ENCODE measurements at regions not wholly inside any gene's neighbourhood (a gene's known extent, or its start where the extent isn't known, plus 50 kb on each side); places are given as distances from the start of the nearest gene placed in this dataset.

DNA sequence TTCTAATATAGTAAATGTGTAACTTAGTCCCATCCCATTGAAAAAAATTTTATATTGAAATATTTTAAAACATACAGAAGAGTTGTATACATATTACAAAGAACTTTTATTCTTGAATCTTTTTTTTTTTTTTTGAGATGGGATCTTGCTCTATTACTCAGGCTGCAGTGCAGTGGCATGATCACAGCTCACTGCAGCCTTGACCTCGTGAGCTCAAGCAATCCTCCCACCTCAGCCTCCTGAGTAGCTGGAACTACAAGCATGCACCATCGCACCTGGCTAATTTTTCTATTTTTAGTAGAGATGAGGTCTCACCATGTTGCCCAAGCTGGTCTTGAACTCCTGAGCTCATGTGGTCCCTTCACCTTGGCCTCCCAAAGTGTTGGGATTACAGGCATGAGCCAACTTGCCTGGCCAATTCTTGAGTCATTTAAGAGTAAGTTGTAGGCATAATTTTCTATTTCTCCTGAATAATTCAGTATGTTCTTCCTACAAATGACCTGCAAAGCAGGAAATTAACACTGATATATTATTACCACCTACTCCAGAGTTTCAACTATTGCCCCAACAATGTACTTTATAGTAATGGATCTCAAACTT, 153.0 kb upstream of the BMP4 start:
- Histone ChIP-seq H3K27me3 (ENCODE audit: control insufficient read depth in 2 of 2, insufficient read depth in 2 of 2, low read length in 2 of 2) (no peaks in the 10 kb centered on the region), H3K4me1 (ENCODE audit: control insufficient read depth in 2 of 2, insufficient read depth in 2 of 2, low read length in 2 of 2) (no peaks in the 10 kb centered on the region), H3K9me3 (ENCODE audit: control insufficient read depth in 2 of 3, low read length in 3 of 3) (no peaks in the 10 kb centered on the region), H3K4me3 (ENCODE audit: low read length) (no peak overlapping the region), H3K27ac (ENCODE audit: low read depth, low read length) (no peak overlapping the region), H3K36me3 (ENCODE audit: control insufficient read depth in 2 of 3, insufficient read depth in 3 of 3, low read length in 3 of 3) (no peaks in the 10 kb centered on the region)
- ChIA-PET CTCF (no interaction called here), POLR2A (no interaction called here)
- no peak overlapping the region for H3K27ac Mint-ChIP-seq
- H3K4me1 Mint-ChIP-seq: no peaks in the 10 kb centered on the region
- H3K36me3 Mint-ChIP-seq: no peaks in the 10 kb centered on the region
- intact Hi-C loops (cut with micrococcal nuclease): no loop called here
- peaks cover 0 to 8% (median 3%) of the 10 kb centered on the region in 11 donors for H3K9me3 Mint-ChIP-seq
- H3K27me3 Mint-ChIP-seq: peaks cover 0 to 19% (median 8%) of the 10 kb centered on the region in 5 donors
- no peak overlapping the region for H3K4me3 Mint-ChIP-seq
- DNase-seq (no peak), ATAC-seq (no peak)

- no peak overlapping the region for H3K27ac Mint-ChIP-seq
- no peaks in the 10 kb centered on the region for H3K4me1 Mint-ChIP-seq
- peaks cover 0 to 8% (median 3%) of the 10 kb centered on the region in 11 donors for H3K9me3 Mint-ChIP-seq
- Histone ChIP-seq H3K4me1 (ENCODE audit: control insufficient read depth in 2 of 2, insufficient read depth in 2 of 2, low read length in 2 of 2) (no peaks in the 10 kb centered on the region), H3K4me3 (ENCODE audit: low read length) (no peak overlapping the region), H3K36me3 (ENCODE audit: control insufficient read depth in 2 of 3, insufficient read depth in 3 of 3, low read length in 3 of 3) (no peaks in the 10 kb centered on the region), H3K27ac (ENCODE audit: low read depth, low read length) (no peak overlapping the region), H3K9me3 (ENCODE audit: control insufficient read depth in 2 of 3, low read length in 3 of 3) (no peaks in the 10 kb centered on the region), H3K27me3 (ENCODE audit: control insufficient read depth in 2 of 2, insufficient read depth in 2 of 2, low read length in 2 of 2) (no peaks in the 10 kb centered on the region)
- H3K36me3 Mint-ChIP-seq: no peaks in the 10 kb centered on the region
- no peak overlapping the region for H3K4me3 Mint-ChIP-seq
- peaks cover 0 to 19% (median 8%) of the 10 kb centered on the region in 5 donors for H3K27me3 Mint-ChIP-seq
- no peak for DNase-seq
- intact Hi-C loops (cut with micrococcal nuclease): no loop called here
- CTCF ChIA-PET: no interaction called here
- POLR2A ChIA-PET: no interaction called here
- no peak for ATAC-seq
Measured at GRCh38 chr14:54114941-54115340, 158.3 kb upstream of the BMP4 start.

- POLR2A ChIA-PET: no interaction called here
- Mint-ChIP-seq H3K36me3 (no peaks in the 10 kb centered on the region), H3K4me3 (no peak overlapping the region), H3K27me3 (peaks cover 0 to 14% (median 10%) of the 10 kb centered on the region in 5 donors), H3K27ac (no peak overlapping the region), H3K9me3 (peaks cover 0 to 8% (median 4%) of the 10 kb centered on the region in 11 donors), H3K4me1 (peaks cover 0 to 1% (median 0%) of the 10 kb centered on the region in 7 donors)
- no peak for DNase-seq
- Histone ChIP-seq H3K4me3 (ENCODE audit: low read length) (no peak overlapping the region), H3K4me1 (ENCODE audit: control insufficient read depth in 2 of 2, insufficient read depth in 2 of 2, low read length in 2 of 2) (no peaks in the 10 kb centered on the region), H3K27me3 (ENCODE audit: control insufficient read depth in 2 of 2, insufficient read depth in 2 of 2, low read length in 2 of 2) (no peaks in the 10 kb centered on the region), H3K27ac (ENCODE audit: low read depth, low read length) (no peak overlapping the region), H3K9me3 (ENCODE audit: control insufficient read depth in 2 of 3, low read length in 3 of 3) (no peaks in the 10 kb centered on the region), H3K36me3 (ENCODE audit: control insufficient read depth in 2 of 3, insufficient read depth in 3 of 3, low read length in 3 of 3) (no peaks in the 10 kb centered on the region)
- no peak for ATAC-seq
- CTCF ChIA-PET: no interaction called here
- intact Hi-C loops (cut with micrococcal nuclease): no loop called here
Measured at GRCh38 chr14:54116198-54116885, 159.7 kb upstream of the BMP4 start.

DNA sequence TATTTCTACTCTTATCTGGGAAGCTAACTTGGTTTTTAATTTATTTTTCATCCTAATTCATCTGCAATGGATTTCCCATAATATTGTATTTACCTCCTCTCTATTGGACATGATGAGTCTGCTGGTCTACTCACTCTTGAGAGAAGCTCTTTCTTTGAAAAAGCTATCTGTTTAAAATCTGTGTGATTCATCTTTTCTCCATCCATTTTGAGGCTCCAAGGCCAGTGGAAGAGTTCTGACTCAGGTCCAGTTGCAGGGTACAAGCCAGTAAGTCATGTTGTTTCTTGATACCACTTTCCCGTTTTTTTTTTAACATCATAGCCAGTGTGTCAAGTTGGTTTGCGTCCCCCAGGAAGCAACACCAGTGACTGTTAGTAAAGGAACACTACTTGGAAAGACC, 160.3 kb upstream of the BMP4 start:
- Mint-ChIP-seq H3K4me3 (no peak overlapping the region), H3K36me3 (no peaks in the 10 kb centered on the region), H3K27me3 (peaks cover 0 to 13% (median 9%) of the 10 kb centered on the region in 5 donors), H3K27ac (no peak overlapping the region), H3K9me3 (peaks cover 0 to 8% (median 4%) of the 10 kb centered on the region in 11 donors), H3K4me1 (peaks cover 0 to 1% (median 0%) of the 10 kb centered on the region in 7 donors)
- Histone ChIP-seq H3K4me3 (ENCODE audit: low read length) (no peak overlapping the region), H3K4me1 (ENCODE audit: control insufficient read depth in 2 of 2, insufficient read depth in 2 of 2, low read length in 2 of 2) (no peaks in the 10 kb centered on the region), H3K9me3 (ENCODE audit: control insufficient read depth in 2 of 3, low read length in 3 of 3) (no peaks in the 10 kb centered on the region), H3K36me3 (ENCODE audit: control insufficient read depth in 2 of 3, insufficient read depth in 3 of 3, low read length in 3 of 3) (no peaks in the 10 kb centered on the region), H3K27me3 (ENCODE audit: control insufficient read depth in 2 of 2, insufficient read depth in 2 of 2, low read length in 2 of 2) (no peaks in the 10 kb centered on the region), H3K27ac (ENCODE audit: low read depth, low read length) (no peak overlapping the region)
- ATAC-seq (no peak), DNase-seq (no peak)
- CTCF ChIA-PET: no interaction called here
- POLR2A ChIA-PET: no interaction called here
- intact Hi-C loops (cut with micrococcal nuclease): no loop called here

DNA sequence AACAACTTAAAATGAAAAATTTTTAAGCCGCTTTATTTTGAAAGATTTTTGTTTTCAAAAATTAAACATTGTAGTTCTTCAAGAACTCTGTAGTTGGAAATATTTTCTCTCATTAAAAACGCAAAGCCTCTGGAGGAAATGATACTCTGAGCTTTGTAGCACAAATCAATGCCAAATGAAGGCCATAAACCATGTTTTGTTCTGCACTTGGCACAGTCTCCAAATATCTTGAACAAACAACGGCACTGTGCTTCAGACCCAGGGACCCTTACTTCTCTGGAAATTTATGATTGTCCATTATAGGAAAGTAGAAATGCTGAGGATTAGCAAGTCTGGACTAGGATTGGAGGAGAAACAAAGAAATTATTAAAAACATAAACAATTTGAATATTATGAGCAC, 160.8 kb upstream of the BMP4 start:
- Histone ChIP-seq H3K4me3 (ENCODE audit: low read length) (no peak overlapping the region), H3K27ac (ENCODE audit: low read depth, low read length) (no peak overlapping the region), H3K9me3 (ENCODE audit: control insufficient read depth in 2 of 3, low read length in 3 of 3) (no peaks in the 10 kb centered on the region), H3K27me3 (ENCODE audit: control insufficient read depth in 2 of 2, insufficient read depth in 2 of 2, low read length in 2 of 2) (no peaks in the 10 kb centered on the region), H3K4me1 (ENCODE audit: control insufficient read depth in 2 of 2, insufficient read depth in 2 of 2, low read length in 2 of 2) (no peaks in the 10 kb centered on the region), H3K36me3 (ENCODE audit: control insufficient read depth in 2 of 3, insufficient read depth in 3 of 3, low read length in 3 of 3) (no peaks in the 10 kb centered on the region)
- no peak overlapping the region for H3K27ac Mint-ChIP-seq
- ChIA-PET CTCF (no interaction called here), POLR2A (no interaction called here)
- DNase-seq (no peak), ATAC-seq (no peak)
- intact Hi-C loops (cut with micrococcal nuclease): no loop called here
- peaks cover 0 to 11% (median 2%) of the 10 kb centered on the region in 11 donors for H3K9me3 Mint-ChIP-seq
- H3K4me1 Mint-ChIP-seq: peaks cover 0 to 1% (median 0%) of the 10 kb centered on the region in 7 donors
- no peaks in the 10 kb centered on the region for H3K36me3 Mint-ChIP-seq
- H3K27me3 Mint-ChIP-seq: peaks cover 0 to 17% (median 9%) of the 10 kb centered on the region in 5 donors
- H3K4me3 Mint-ChIP-seq: no peak overlapping the region

- Histone ChIP-seq H3K4me3 (ENCODE audit: low read length) (no peak overlapping the region), H3K9me3 (ENCODE audit: control insufficient read depth in 2 of 3, low read length in 3 of 3) (no peaks in the 10 kb centered on the region), H3K4me1 (ENCODE audit: control insufficient read depth in 2 of 2, insufficient read depth in 2 of 2, low read length in 2 of 2) (no peaks in the 10 kb centered on the region), H3K36me3 (ENCODE audit: control insufficient read depth in 2 of 3, insufficient read depth in 3 of 3, low read length in 3 of 3) (no peaks in the 10 kb centered on the region), H3K27ac (ENCODE audit: low read depth, low read length) (no peak overlapping the region), H3K27me3 (ENCODE audit: control insufficient read depth in 2 of 2, insufficient read depth in 2 of 2, low read length in 2 of 2) (no peaks in the 10 kb centered on the region)
- peaks cover 0 to 1% (median 0%) of the 10 kb centered on the region in 7 donors for H3K4me1 Mint-ChIP-seq
- POLR2A ChIA-PET: no interaction called here
- H3K9me3 Mint-ChIP-seq: peaks cover 0 to 12% (median 1%) of the 10 kb centered on the region in 11 donors
- peaks cover 0 to 16% (median 10%) of the 10 kb centered on the region in 5 donors for H3K27me3 Mint-ChIP-seq
- intact Hi-C loops (cut with micrococcal nuclease): no loop called here
- H3K36me3 Mint-ChIP-seq: no peaks in the 10 kb centered on the region
- CTCF ChIA-PET: no interaction called here
- ATAC-seq (no peak), DNase-seq (no peak)
- no peak overlapping the region for H3K27ac Mint-ChIP-seq
- H3K4me3 Mint-ChIP-seq: no peak overlapping the region
Measured at GRCh38 chr14:54117924-54118323, 161.3 kb upstream of the BMP4 start.

GRCh38 chr14:54120260-54120659, 163.6 kb upstream of the BMP4 start:
- H3K4me1 ChIP-seq (ENCODE audit: control insufficient read depth in 2 of 2, insufficient read depth in 2 of 2, low read length in 2 of 2): no peaks in the 10 kb centered on the region
- no peak overlapping the region for H3K4me3 Mint-ChIP-seq
- H3K27me3 Mint-ChIP-seq: peaks cover 0 to 12% (median 10%) of the 10 kb centered on the region in 5 donors
- ATAC-seq (no peak), DNase-seq (no peak)
- no peaks in the 10 kb centered on the region for H3K36me3 ChIP-seq (ENCODE audit: control insufficient read depth in 2 of 3, insufficient read depth in 3 of 3, low read length in 3 of 3)
- H3K4me3 ChIP-seq (ENCODE audit: low read length): no peak overlapping the region
- H3K9me3 Mint-ChIP-seq: peaks cover 0 to 11% (median 3%) of the 10 kb centered on the region in 11 donors
- ChIA-PET POLR2A (no interaction called here), CTCF (no interaction called here)
- no peak overlapping the region for H3K27ac Mint-ChIP-seq
- no peak overlapping the region for H3K27ac ChIP-seq (ENCODE audit: low read depth, low read length)
- intact Hi-C loops (cut with micrococcal nuclease): no loop called here
- H3K36me3 Mint-ChIP-seq: no peaks in the 10 kb centered on the region
- no peaks in the 10 kb centered on the region for H3K9me3 ChIP-seq (ENCODE audit: control insufficient read depth in 2 of 3, low read length in 3 of 3)
- H3K27me3 ChIP-seq (ENCODE audit: control insufficient read depth in 2 of 2, insufficient read depth in 2 of 2, low read length in 2 of 2): no peaks in the 10 kb centered on the region
- H3K4me1 Mint-ChIP-seq: peaks cover 0 to 1% (median 0%) of the 10 kb centered on the region in 7 donors

All from naive thymus-derived CD4-positive, alpha-beta T cell (primary cell).